Upper lobe of left lung (tissue), 4 donors: ENCODE measurements at regions not wholly inside any gene's neighbourhood (a gene's known extent, or its start where the extent isn't known, plus 50 kb on each side); places are given as distances from the start of the nearest gene placed in this dataset.

ENCODE experiments used
- CTCF ChIP-seq, 6 experiments: fragments of 450-650 bp in 4 of 6; fragments of 200-600 bp in 2 of 6; sonication (generic) in 2 of 6; IDR thresholded peaks; one replicate each; pipeline ENCODE4 v1.5.1; 2016 to 2019; ENCODE audit warnings: antibody characterized with exemption in 6 of 6
- EP300 ChIP-seq, 4 donors: sonication (generic); formaldehyde crosslinking; IDR thresholded peaks; one replicate each; pipeline ENCODE4 v1.5.1; 2017; ENCODE audit warnings: antibody characterized with exemption in 4 of 4, control low read depth in 2 of 4
- POLR2A ChIP-seq, 4 donors: fragments of 450-650 bp; IDR thresholded peaks; one replicate each; pipeline ENCODE4 v1.5.1; 2016 to 2017; ENCODE audit warnings: antibody characterized with exemption in 4 of 4, mild to moderate bottlenecking in 2 of 4
- POLR2AphosphoS5 ChIP-seq, 2 donors: sonication (generic); formaldehyde crosslinking; IDR thresholded peaks; one replicate each; pipeline ENCODE4 v1.5.1; 2017; ENCODE audit warnings: antibody characterized with exemption in 2 of 2

GRCh38 chr12:58811346-58811745, 109.0 kb downstream of the LRIG3 start:
- no peak for TF ChIP-seq POLR2A (IDR thresholded peaks at IDR 0.05)
- no peak for TF ChIP-seq CTCF (IDR thresholded peaks at IDR 0.05)
- no peak for TF ChIP-seq EP300 (IDR thresholded peaks at IDR 0.05)
- no peak for TF ChIP-seq POLR2AphosphoS5 (IDR thresholded peaks at IDR 0.05)
